ENCODE measurements at regions not wholly inside any gene's neighbourhood (a gene's known extent, or its start where the extent isn't known, plus 50 kb on each side); places are given as distances from the start of the nearest gene placed in this dataset.

GRCh38 chr5:62077387-62077786 lies 228.6 kb upstream of the KIF2A start:
- Histone ChIP-seq H3K9me2 (ENCODE audit: insufficient read depth) (no peaks in the 10 kb centered on the region), H3K79me2 (ENCODE audit: low read depth) (no peaks in the 10 kb centered on the region), H3K4me3 (no peak overlapping the region), H2AFZ (no peak overlapping the region), H3K4me1 (replicated peaks; ENCODE audit: insufficient read depth) (peaks cover 2% of the 10 kb centered on the region; the same call in 1 of the 2 replicates), H4K20me1 (ENCODE audit: insufficient read depth) (no peaks in the 10 kb centered on the region), H3F3A (ENCODE audit: insufficient read depth, low read depth) (no peaks in the 10 kb centered on the region), H3K9me3 (ENCODE audit: insufficient read depth, low read depth) (no peaks in the 10 kb centered on the region), H3K4me2 (no peak overlapping the region), H3K36me3 (ENCODE audit: low read depth) (no peaks in the 10 kb centered on the region), H3K27me3 (ENCODE audit: insufficient read depth, low read depth) (peaks cover 6% of the 10 kb centered on the region), H3K27ac (no peak overlapping the region)
- BruUV-seq (replicated peaks): no TSS peak
- no peak for DNase-seq
- ChIA-PET POLR2A (ENCODE audit: unreplicated experiment) (no interaction called here), CTCF (no interaction called here)
- intact Hi-C loops (cut with micrococcal nuclease; ENCODE audit: unreplicated experiment): no loop called here
- no peak for TF ChIP-seq EZH2 (IDR thresholded peaks at IDR 0.05; ENCODE audit: low read depth)
- TF ChIP-seq, protein P1, sequence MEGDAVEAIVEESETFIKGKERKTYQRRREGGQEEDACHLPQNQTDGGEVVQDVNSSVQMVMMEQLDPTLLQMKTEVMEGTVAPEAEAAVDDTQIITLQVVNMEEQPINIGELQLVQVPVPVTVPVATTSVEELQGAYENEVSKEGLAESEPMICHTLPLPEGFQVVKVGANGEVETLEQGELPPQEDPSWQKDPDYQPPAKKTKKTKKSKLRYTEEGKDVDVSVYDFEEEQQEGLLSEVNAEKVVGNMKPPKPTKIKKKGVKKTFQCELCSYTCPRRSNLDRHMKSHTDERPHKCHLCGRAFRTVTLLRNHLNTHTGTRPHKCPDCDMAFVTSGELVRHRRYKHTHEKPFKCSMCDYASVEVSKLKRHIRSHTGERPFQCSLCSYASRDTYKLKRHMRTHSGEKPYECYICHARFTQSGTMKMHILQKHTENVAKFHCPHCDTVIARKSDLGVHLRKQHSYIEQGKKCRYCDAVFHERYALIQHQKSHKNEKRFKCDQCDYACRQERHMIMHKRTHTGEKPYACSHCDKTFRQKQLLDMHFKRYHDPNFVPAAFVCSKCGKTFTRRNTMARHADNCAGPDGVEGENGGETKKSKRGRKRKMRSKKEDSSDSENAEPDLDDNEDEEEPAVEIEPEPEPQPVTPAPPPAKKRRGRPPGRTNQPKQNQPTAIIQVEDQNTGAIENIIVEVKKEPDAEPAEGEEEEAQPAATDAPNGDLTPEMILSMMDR (conservative IDR thresholded peaks at IDR 0.05): no peak

GRCh38 chr5:62077823-62078550 lies 228.0 kb upstream of the KIF2A start:
- POLR2A ChIA-PET (ENCODE audit: unreplicated experiment): no interaction called here
- CTCF ChIA-PET: no interaction called here
- H3K9me2 ChIP-seq (ENCODE audit: insufficient read depth): no peaks in the 10 kb centered on the region
- peaks cover under 1% of the 10 kb centered on the region; the same call in 1 of the 2 replicates for H3K27me3 ChIP-seq (ENCODE audit: insufficient read depth, low read depth)
- no peak for TF ChIP-seq EZH2 (IDR thresholded peaks at IDR 0.05; ENCODE audit: low read depth)
- TF ChIP-seq, protein P1 (conservative IDR thresholded peaks at IDR 0.05): no peak
- H3K36me3 ChIP-seq (ENCODE audit: low read depth): no peaks in the 10 kb centered on the region
- no peaks in the 10 kb centered on the region for H4K20me1 ChIP-seq (ENCODE audit: insufficient read depth)
- H3F3A ChIP-seq (ENCODE audit: insufficient read depth, low read depth): no peaks in the 10 kb centered on the region
- BruUV-seq (replicated peaks): no TSS peak
- no peak overlapping the region for H3K27ac ChIP-seq
- H3K4me2 ChIP-seq: no peak overlapping the region
- H2AFZ ChIP-seq: no peak overlapping the region
- peaks cover 8% of the 10 kb centered on the region; the same call in 1 of the 2 replicates for H3K4me1 ChIP-seq (replicated peaks; ENCODE audit: insufficient read depth)
- no peak for DNase-seq
- H3K9me3 ChIP-seq (ENCODE audit: insufficient read depth, low read depth): no peaks in the 10 kb centered on the region
- H3K79me2 ChIP-seq (ENCODE audit: low read depth): no peaks in the 10 kb centered on the region
- no peak overlapping the region for H3K4me3 ChIP-seq
- intact Hi-C loops (cut with micrococcal nuclease; ENCODE audit: unreplicated experiment): no loop called here

GRCh38 chr5:62082370-62082801 lies 223.6 kb upstream of the KIF2A start:
- H2AFZ ChIP-seq: no peak overlapping the region
- H3F3A ChIP-seq (ENCODE audit: insufficient read depth, low read depth): no peaks in the 10 kb centered on the region
- no TSS peak for BruUV-seq (replicated peaks)
- H3K4me3 ChIP-seq: no peak overlapping the region
- no peaks in the 10 kb centered on the region for H3K9me3 ChIP-seq (ENCODE audit: insufficient read depth, low read depth)
- CTCF ChIA-PET: no interaction called here
- no peaks in the 10 kb centered on the region for H3K36me3 ChIP-seq (ENCODE audit: low read depth)
- DNase-seq: peak in 1 of 2 experiments; percentile 56
- H3K4me2 ChIP-seq: no peak overlapping the region
- no peaks in the 10 kb centered on the region for H4K20me1 ChIP-seq (ENCODE audit: insufficient read depth)
- no peak for TF ChIP-seq EZH2 (IDR thresholded peaks at IDR 0.05; ENCODE audit: low read depth)
- TF ChIP-seq, protein P1 (conservative IDR thresholded peaks at IDR 0.05): no peak
- no peaks in the 10 kb centered on the region for H3K9me2 ChIP-seq (ENCODE audit: insufficient read depth)
- no peak overlapping the region for H3K27ac ChIP-seq
- H3K27me3 ChIP-seq (ENCODE audit: insufficient read depth, low read depth): peaks cover 12% of the 10 kb centered on the region
- POLR2A ChIA-PET (ENCODE audit: unreplicated experiment): no interaction called here
- intact Hi-C loops (cut with micrococcal nuclease; ENCODE audit: unreplicated experiment): no loop called here
- H3K79me2 ChIP-seq (ENCODE audit: low read depth): no peaks in the 10 kb centered on the region
- H3K4me1 ChIP-seq (replicated peaks; ENCODE audit: insufficient read depth): peaks cover 8% of the 10 kb centered on the region; the same call in 1 of the 2 replicates
